Suprapubic skin (tissue), 4 donors: ENCODE measurements at regions not wholly inside any gene's neighbourhood (a gene's known extent, or its start where the extent isn't known, plus 50 kb on each side); places are given as distances from the start of the nearest gene placed in this dataset.

Source experiments
- DNase-seq, 2 donors: peaks; one replicate each; pipeline ENCODE4 v3.0.0-alpha.2; 2019; ENCODE audit warnings: low spot score in 2 of 2
- H3K27ac ChIP-seq: fragments of 200-600 bp; sonication (generic); one replicate; pipeline ENCODE4 v1.5.1; 2019
- H3K27me3 ChIP-seq: fragments of 200-600 bp; sonication (generic); one replicate; pipeline ENCODE4 v1.5.1; 2019
- H3K36me3 ChIP-seq: fragments of 200-600 bp; sonication (generic); one replicate; pipeline ENCODE4 v1.5.1; 2019
- H3K4me1 ChIP-seq: fragments of 200-600 bp; sonication (generic); one replicate; pipeline ENCODE4 v1.5.1; 2019
- H3K4me3 ChIP-seq: fragments of 200-600 bp; sonication (generic); one replicate; pipeline ENCODE4 v1.5.1; 2019; ENCODE audit warnings: mild to moderate bottlenecking
- H3K9me3 ChIP-seq: fragments of 200-600 bp; sonication (generic); one replicate; pipeline ENCODE4 v1.5.1; 2019
- CTCF ChIP-seq, 2 donors: fragments of 200-600 bp in 1 of 2; fragments of 450-650 bp in 1 of 2; sonication (generic) in 1 of 2; IDR thresholded peaks; one replicate each; pipeline ENCODE4 v1.5.1; 2016 to 2019; ENCODE audit warnings: antibody characterized with exemption in 2 of 2, mild to moderate bottlenecking in 1 of 2, moderate library complexity in 1 of 2
- EP300 ChIP-seq: sonication (generic); formaldehyde crosslinking; IDR thresholded peaks from one replicate; pipeline ENCODE4 v1.6.1; 2017; ENCODE audit warnings: antibody characterized with exemption
- POLR2A ChIP-seq, 2 donors: fragments of 450-650 bp; IDR thresholded peaks; one replicate each; pipeline ENCODE4 v1.6.1; 2017; ENCODE audit warnings: antibody characterized with exemption in 2 of 2, mild to moderate bottlenecking in 2 of 2, moderate library complexity in 2 of 2
- POLR2AphosphoS5 ChIP-seq, 3 donors: sonication (generic); formaldehyde crosslinking; IDR thresholded peaks; one replicate each; pipeline ENCODE4 v1.6.1; 2017; ENCODE audit warnings: antibody characterized with exemption in 3 of 3
- WGBS: methylation state at CpG from one replicate; pipeline ENCODE4 v1.1.5; 2018; 5-methylcytosine and 5-hydroxymethylcytosine counted together

GRCh38 chr4:123068081-123068480, 145.7 kb upstream of the NUDT6 start:
- H3K4me1 ChIP-seq: no peaks in the 10 kb centered on the region
- 33% methylated on average over 1 of the region's 1 CpG for WGBS
- no peak overlapping the region for H3K4me3 ChIP-seq
- no peak for DNase-seq
- TF ChIP-seq POLR2AphosphoS5 (IDR thresholded peaks at IDR 0.05): no peak
- no peak for TF ChIP-seq POLR2A (IDR thresholded peaks at IDR 0.05)
- TF ChIP-seq CTCF (IDR thresholded peaks at IDR 0.05): no peak
- no peak for TF ChIP-seq EP300
- H3K27ac ChIP-seq: no peak overlapping the region
- no peaks in the 10 kb centered on the region for H3K9me3 ChIP-seq
- H3K36me3 ChIP-seq: no peaks in the 10 kb centered on the region
- H3K27me3 ChIP-seq: no peaks in the 10 kb centered on the region

- no peaks in the 10 kb centered on the region for H3K36me3 ChIP-seq
- H3K27ac ChIP-seq: no peak overlapping the region
- no peak for TF ChIP-seq CTCF (IDR thresholded peaks at IDR 0.05)
- no peak for TF ChIP-seq POLR2AphosphoS5 (IDR thresholded peaks at IDR 0.05)
- TF ChIP-seq EP300: no peak
- no peak for TF ChIP-seq POLR2A (IDR thresholded peaks at IDR 0.05)
- H3K4me1 ChIP-seq: no peaks in the 10 kb centered on the region
- 96% methylated on average over 1 of the region's 1 CpG for WGBS
- H3K27me3 ChIP-seq: no peaks in the 10 kb centered on the region
- DNase-seq: no peak
- no peak overlapping the region for H3K4me3 ChIP-seq
- no peaks in the 10 kb centered on the region for H3K9me3 ChIP-seq
These were observed 149.7 kb upstream of the NUDT6 start for GRCh38 chr4:123072060-123072459.

- H3K36me3 ChIP-seq: no peaks in the 10 kb centered on the region
- TF ChIP-seq EP300: no peak
- no peak for TF ChIP-seq POLR2AphosphoS5 (IDR thresholded peaks at IDR 0.05)
- no peak for TF ChIP-seq POLR2A (IDR thresholded peaks at IDR 0.05)
- no peak for TF ChIP-seq CTCF (IDR thresholded peaks at IDR 0.05)
- WGBS: 85% methylated on average over 2 of the region's 2 CpGs
These were observed 151.3 kb upstream of the NUDT6 start for GRCh38 chr4:123073650-123074049.

GRCh38 chr4:123077330-123077729, 154.9 kb upstream of the NUDT6 start:
- Histone ChIP-seq H3K9me3 (no peaks in the 10 kb centered on the region), H3K27ac (no peak overlapping the region), H3K27me3 (no peaks in the 10 kb centered on the region), H3K4me3 (no peak overlapping the region), H3K36me3 (no peaks in the 10 kb centered on the region), H3K4me1 (no peaks in the 10 kb centered on the region)
- no peak for DNase-seq
- no peak for TF ChIP-seq EP300
- 98% methylated on average over 2 of the region's 2 CpGs for WGBS

More at GRCh38 chr4:123073650-123074049, 151.3 kb upstream of the NUDT6 start:
- no peak overlapping the region for H3K4me3 ChIP-seq
- H3K27ac ChIP-seq: no peak overlapping the region
- no peaks in the 10 kb centered on the region for H3K9me3 ChIP-seq
- no peak for DNase-seq
- H3K4me1 ChIP-seq: no peaks in the 10 kb centered on the region
- H3K27me3 ChIP-seq: no peaks in the 10 kb centered on the region

GRCh38 chr4:123081971-123082370, 159.6 kb upstream of the NUDT6 start:
- no peak overlapping the region for H3K27ac ChIP-seq
- no peak overlapping the region for H3K4me3 ChIP-seq
- no peak for DNase-seq
- H3K36me3 ChIP-seq: no peaks in the 10 kb centered on the region
- no peaks in the 10 kb centered on the region for H3K9me3 ChIP-seq
- H3K27me3 ChIP-seq: no peaks in the 10 kb centered on the region
- WGBS: 96% methylated on average over 3 of the region's 3 CpGs
- H3K4me1 ChIP-seq: no peaks in the 10 kb centered on the region
- TF ChIP-seq POLR2A (IDR thresholded peaks at IDR 0.05): no peak
- no peak for TF ChIP-seq EP300
- no peak for TF ChIP-seq POLR2AphosphoS5 (IDR thresholded peaks at IDR 0.05)
- TF ChIP-seq CTCF (IDR thresholded peaks at IDR 0.05): no peak

GRCh38 chr4:123083646-123084045, 161.2 kb upstream of the NUDT6 start:
- Histone ChIP-seq H3K9me3 (no peaks in the 10 kb centered on the region), H3K36me3 (no peaks in the 10 kb centered on the region), H3K27ac (no peak overlapping the region), H3K4me1 (no peaks in the 10 kb centered on the region), H3K27me3 (no peaks in the 10 kb centered on the region), H3K4me3 (no peak overlapping the region)
- TF ChIP-seq POLR2AphosphoS5 (IDR thresholded peaks at IDR 0.05): no peak
- TF ChIP-seq EP300: no peak
- 61% methylated on average over 3 of the region's 3 CpGs for WGBS
- no peak for DNase-seq
